CD14-positive monocyte (primary cell): ENCODE measurements at regions not wholly inside any gene's neighbourhood (a gene's known extent, or its start where the extent isn't known, plus 50 kb on each side); places are given as distances from the start of the nearest gene placed in this dataset.

Experiments used
- DNase-seq, 3 donors: peaks; one replicate each; pipeline ENCODE4 v3.0.0-alpha.2; 2011 to 2022
- H2AFZ ChIP-seq: 2 replicates; pipeline ENCODE4 v1.6.0; 2012; ENCODE audit warnings: mild to moderate bottlenecking, low read depth, low read length, inconsistent platforms; ENCODE audit not compliant: insufficient read depth, poor library complexity, severe bottlenecking
- H3K27ac ChIP-seq, 2 donors: 1 replicate in 1 of 2; 2 replicates in 1 of 2; pipeline ENCODE4 v1.5.1; 2012 to 2013; ENCODE audit warnings: low read length in 2 of 2, control low read depth in 1 of 2, inconsistent platforms in 1 of 2, low read depth in 1 of 2, mild to moderate bottlenecking in 1 of 2
- H3K27me3 ChIP-seq, 2 donors: one replicate each; pipeline versions ENCODE4 v1.6.0 to v1.6.1; 2011 to 2013; ENCODE audit warnings: low read length in 2 of 2; ENCODE audit not compliant: control insufficient read depth in 2 of 2, insufficient read depth in 2 of 2
- H3K36me3 ChIP-seq, 2 donors: replicated peaks in 1 of 2; 1 replicate in 1 of 2; 2 replicates in 1 of 2; pipeline versions ENCODE4 v1.5.1 to v1.6.1; 2012 to 2013; ENCODE audit warnings: low read length in 2 of 2, control low read depth in 1 of 2, inconsistent platforms in 1 of 2, mild to moderate bottlenecking in 1 of 2; ENCODE audit not compliant: insufficient read depth in 2 of 2, control insufficient read depth in 1 of 2
- H3K4me1 ChIP-seq, 2 donors: 1 replicate in 1 of 2; 2 replicates in 1 of 2; pipeline versions ENCODE4 v1.5.1 to v1.6.1; 2012 to 2013; ENCODE audit warnings: low read length in 2 of 2, control low read depth in 1 of 2, inconsistent platforms in 1 of 2, mild to moderate bottlenecking in 1 of 2, moderate library complexity in 1 of 2; ENCODE audit not compliant: insufficient read depth in 2 of 2, control insufficient read depth in 1 of 2
- H3K4me2 ChIP-seq: replicated peaks from 2 replicates; pipeline ENCODE3; 2012; ENCODE audit warnings: low read length, moderate library complexity, mild to moderate bottlenecking; ENCODE audit not compliant: poor library complexity, severe bottlenecking; ENCODE audit errors: extremely low read depth
- H3K4me3 ChIP-seq, 3 experiments: fragments of 200-600 bp in 1 of 3; sonication (generic) in 1 of 3; replicated peaks in 1 of 3; 1 replicate in 2 of 3; 2 replicates in 1 of 3; pipeline ENCODE4 v1.5.1; 2011 to 2013; ENCODE audit warnings: low read length in 3 of 3, mild to moderate bottlenecking in 3 of 3, control low read depth in 2 of 3, low read depth in 2 of 3, inconsistent platforms in 1 of 3, moderate library complexity in 1 of 3
- H3K79me2 ChIP-seq: 2 replicates; pipeline ENCODE4 v1.6.0; 2012; ENCODE audit warnings: mild to moderate bottlenecking, control low read depth, inconsistent platforms, low read length, moderate library complexity; ENCODE audit not compliant: insufficient read depth
- H3K9ac ChIP-seq: 2 replicates; pipeline ENCODE4 v1.6.0; 2017; ENCODE audit warnings: low read length, mild to moderate bottlenecking; ENCODE audit not compliant: insufficient read depth, poor library complexity, severe bottlenecking
- H3K9me3 ChIP-seq, 2 donors: replicated peaks in 1 of 2; 1 replicate in 1 of 2; 2 replicates in 1 of 2; pipeline versions ENCODE4 v1.5.1 to v1.6.1; 2012 to 2013; ENCODE audit warnings: low read length in 2 of 2, control low read depth in 1 of 2; ENCODE audit not compliant: control insufficient read depth in 1 of 2, insufficient read depth in 1 of 2
- H4K20me1 ChIP-seq: 2 replicates; pipeline ENCODE4 v1.6.0; 2012; ENCODE audit warnings: mild to moderate bottlenecking, low read length, control low read depth, moderate library complexity; ENCODE audit not compliant: insufficient read depth
- H3K27ac Mint-ChIP-seq, 7 donors: one replicate each; pipeline ENCODE4 v1.8.0; 2020; ENCODE audit warnings: mild to moderate bottlenecking in 7 of 7, mixed read lengths in 7 of 7, moderate library complexity in 6 of 7, inconsistent platforms in 2 of 7
- H3K27me3 Mint-ChIP-seq, 3 donors: one replicate each; pipeline ENCODE4 v1.8.0; 2021 to 2022; ENCODE audit warnings: low read depth in 3 of 3, mild to moderate bottlenecking in 3 of 3, mixed read lengths in 3 of 3, moderate library complexity in 3 of 3, inconsistent platforms in 1 of 3
- H3K36me3 Mint-ChIP-seq, 2 donors: one replicate each; pipeline ENCODE4 v1.8.0; 2020; ENCODE audit warnings: mixed read lengths in 2 of 2, inconsistent platforms in 1 of 2, mild to moderate bottlenecking in 1 of 2
- H3K4me1 Mint-ChIP-seq: one replicate; pipeline ENCODE4 v1.8.0; 2020; ENCODE audit warnings: mild to moderate bottlenecking, mixed read lengths
- H3K4me3 Mint-ChIP-seq, 2 donors: one replicate each; pipeline ENCODE4 v1.8.0; 2020; ENCODE audit warnings: mild to moderate bottlenecking in 2 of 2, mixed read lengths in 2 of 2, moderate library complexity in 1 of 2
- H3K9me3 Mint-ChIP-seq, 7 donors: one replicate each; pipeline ENCODE4 v1.8.0; 2020 to 2022; ENCODE audit warnings: mixed read lengths in 7 of 7, mild to moderate bottlenecking in 6 of 7, moderate library complexity in 6 of 7, inconsistent platforms in 2 of 7
- CTCF ChIP-seq: fragments of 200-600 bp; IDR thresholded peaks from one replicate; pipeline ENCODE4 v1.8.0; 2022; ENCODE audit warnings: antibody characterized with exemption, mild to moderate bottlenecking
- WGBS: methylation state at CpG from one replicate; pipeline ENCODE4 v1.1.5; 2013; ENCODE audit warnings: missing lambda C conversion rate; ENCODE audit not compliant: insufficient coverage; 5-methylcytosine and 5-hydroxymethylcytosine counted together
- intact Hi-C, 2 donors: fragments of 100-400 bp; cut with micrococcal nuclease; formaldehyde crosslinking; loops; one replicate each; pipeline versions ENCODE4 v1.15.0 to v1.15.1; 2023

GRCh38 chrX:118178450-118178849, 61.8 kb upstream of the KLHL13 start:
- H3K9me3 ChIP-seq = no peaks in the 10 kb centered on the region
- H3K27ac ChIP-seq = no peak overlapping the region
- H3K4me2 ChIP-seq = no peak overlapping the region
- H3K27me3 ChIP-seq = no peaks in the 10 kb centered on the region
- H3K9ac ChIP-seq = no peak overlapping the region
- no peaks in the 10 kb centered on the region for H4K20me1 ChIP-seq
- H3K36me3 ChIP-seq = no peaks in the 10 kb centered on the region
- H3K27ac Mint-ChIP-seq = no peak overlapping the region
- DNase-seq = no peak
- H3K36me3 Mint-ChIP-seq = no peaks in the 10 kb centered on the region
- no peaks in the 10 kb centered on the region for H3K4me1 Mint-ChIP-seq
- no peak for TF ChIP-seq CTCF
- H3K4me3 ChIP-seq = no peak overlapping the region
- no peaks in the 10 kb centered on the region for H3K4me1 ChIP-seq
- WGBS = no CpG with 5 or more reads among the region's 7 CpGs
- no peak overlapping the region for H2AFZ ChIP-seq
- peaks cover 1 to 11% (median 3%) of the 10 kb centered on the region in 3 donors for H3K27me3 Mint-ChIP-seq
- H3K4me3 Mint-ChIP-seq = no peak overlapping the region
- H3K79me2 ChIP-seq = no peaks in the 10 kb centered on the region
- H3K9me3 Mint-ChIP-seq = peaks cover 0 to 4% (median 0%) of the 10 kb centered on the region in 7 donors
- intact Hi-C loops = no loop called here

- Mint-ChIP-seq H3K27me3 (peaks cover 0 to 6% (median 3%) of the 10 kb centered on the region in 3 donors), H3K4me3 (no peak overlapping the region), H3K27ac (no peak overlapping the region), H3K4me1 (no peaks in the 10 kb centered on the region), H3K9me3 (peaks cover 0 to 4% (median 0%) of the 10 kb centered on the region in 7 donors), H3K36me3 (no peaks in the 10 kb centered on the region)
- no peak overlapping the region for H3K4me3 ChIP-seq
- TF ChIP-seq CTCF = no peak
- no peaks in the 10 kb centered on the region for H3K27me3 ChIP-seq
- H3K36me3 ChIP-seq = no peaks in the 10 kb centered on the region
- H3K9me3 ChIP-seq = no peaks in the 10 kb centered on the region
- no peak for DNase-seq
- no peak overlapping the region for H3K4me2 ChIP-seq
- no peak overlapping the region for H3K9ac ChIP-seq
- WGBS = no CpG with 5 or more reads among the region's 3 CpGs
- H3K27ac ChIP-seq = no peak overlapping the region
- intact Hi-C loops = no loop called here
- no peaks in the 10 kb centered on the region for H3K79me2 ChIP-seq
- H4K20me1 ChIP-seq = no peaks in the 10 kb centered on the region
- no peaks in the 10 kb centered on the region for H3K4me1 ChIP-seq
- no peak overlapping the region for H2AFZ ChIP-seq
These were observed 62.6 kb upstream of the KLHL13 start for GRCh38 chrX:118179161-118179560.
